ENCODE measurements at regions not wholly inside any gene's neighbourhood (a gene's known extent, or its start where the extent isn't known, plus 50 kb on each side); places are given as distances from the start of the nearest gene placed in this dataset.

DNA sequence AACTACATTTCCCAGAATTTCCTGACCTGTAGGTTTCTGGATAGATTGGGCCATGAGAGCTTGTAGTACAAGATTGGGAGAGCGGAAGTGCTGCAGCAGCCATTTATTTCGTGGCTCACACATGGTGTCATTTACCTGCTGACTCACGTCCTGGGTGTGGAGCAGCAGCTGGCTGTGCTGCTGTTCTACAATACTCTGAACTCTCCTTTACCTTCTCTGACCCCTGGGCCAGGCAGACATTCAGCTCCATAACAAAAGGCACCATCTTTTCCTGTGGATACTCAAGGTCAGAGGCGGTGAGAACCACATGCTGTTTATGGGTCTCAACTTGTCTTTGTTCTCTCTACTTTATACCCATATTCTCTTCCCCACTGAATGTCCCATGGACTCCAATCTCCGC is 490.2 kb downstream of the IGSF11 start:
- Histone ChIP-seq H3K4me1 (replicated peaks in 1 of 4; ENCODE audit: control insufficient read depth in 3 of 4, insufficient read depth in 4 of 4, low read length in 3 of 4) (no peaks in the 10 kb centered on the region), H2AK5ac (ENCODE audit: low read depth, low read length) (no peak overlapping the region), H2BK20ac (ENCODE audit: low read length) (no peak overlapping the region), H3K4me2 (ENCODE audit: insufficient read depth in 1 of 2, low read depth in 2 of 2, low read length in 2 of 2) (no peak overlapping the region), H3K23ac (ENCODE audit: insufficient read length) (no peak overlapping the region), H2BK12ac (ENCODE audit: low read depth, low read length) (0 out of 2 replicates have a peak overlapping the region, but pooled peaks have one; percentile 40), H2BK15ac (ENCODE audit: low read length) (no peak overlapping the region), H4K8ac (ENCODE audit: extremely low read depth, insufficient read depth, low read length) (no peak overlapping the region), H3K56ac (replicated peaks; ENCODE audit: insufficient read length, low read depth, low read length) (no peak overlapping the region), H2BK120ac (replicated peaks; ENCODE audit: low read depth, low read length) (no peak overlapping the region), H3K14ac (ENCODE audit: insufficient read length) (no peak overlapping the region), H2BK5ac (ENCODE audit: low read depth, low read length) (no peak overlapping the region), H4K5ac (ENCODE audit: insufficient read length, low read depth, low read length) (no peak overlapping the region), H3K36me3 (ENCODE audit: control insufficient read depth in 2 of 4, insufficient read depth in 4 of 4, low read length in 3 of 4) (no peaks in the 10 kb centered on the region), H3K27ac (ENCODE audit: low read depth, low read length) (no peak overlapping the region), H3K18ac (ENCODE audit: extremely low read depth, low read length) (no peak overlapping the region), H3K9me3 (ENCODE audit: insufficient read depth in 2 of 2, low read depth in 1 of 2, low read length in 1 of 2) (no peaks in the 10 kb centered on the region), H3K27me3 (replicated peaks in 1 of 4; ENCODE audit: control insufficient read depth in 3 of 4, extremely low read depth in 1 of 4, insufficient read depth in 3 of 4, low read length in 3 of 4) (no peaks in the 10 kb centered on the region), H3K79me1 (ENCODE audit: low read depth, low read length) (no peaks in the 10 kb centered on the region), H3K4me3 (ENCODE audit: extremely low read depth in 1 of 4, insufficient read depth in 2 of 4, low read depth in 3 of 4, low read length in 4 of 4) (no peak overlapping the region), H4K20me1 (replicated peaks in 1 of 2; ENCODE audit: control insufficient read depth in 1 of 2, insufficient read depth in 2 of 2, low read length in 2 of 2) (no peaks in the 10 kb centered on the region), H3K23me2 (ENCODE audit: low read depth, low read length) (no peaks in the 10 kb centered on the region), H4K91ac (replicated peaks; ENCODE audit: insufficient read length, low read length) (no peak overlapping the region), H3K4ac (replicated peaks; ENCODE audit: insufficient read length, low read depth, low read length) (no peak overlapping the region), H2AFZ (ENCODE audit: low read length) (no peak overlapping the region), H3K79me2 (ENCODE audit: control insufficient read depth in 1 of 2, insufficient read depth in 2 of 2, low read length in 2 of 2) (no peaks in the 10 kb centered on the region), H3K9ac (replicated peaks in 1 of 4; ENCODE audit: extremely low read depth in 1 of 4, low read depth in 3 of 4, low read length in 3 of 4) (no peak overlapping the region)
- CTCF ChIA-PET (ENCODE audit: partially characterized antibody) = no interaction called here
- FAIRE-seq (peak; percentile 19), DNase-seq (ENCODE audit: low read depth in 1 of 2, low spot score in 2 of 2) (no peak)
- 81% methylated on average over 5 of the region's 5 CpGs; no CpG with 5 or more reads in 1 of the 2 experiments for WGBS, 2 experiments (ENCODE audit: extremely low coverage in 1 of 2, insufficient coverage in 1 of 2, insufficient read length in 1 of 2, insufficient replicate concordance in 2 of 2, low coverage in 1 of 2, low lambda C conversion rate in 2 of 2, missing lambda C conversion rate in 1 of 2)
- POLR2A ChIA-PET (ENCODE audit: partially characterized antibody) = no interaction called here
- TF ChIP-seq RXRA (IDR thresholded peaks at IDR 0.05; ENCODE audit: insufficient read depth, low read depth, low read length) (0 out of 2 replicates have a peak, but pooled peaks have one; percentile 69), EGR1 (IDR thresholded peaks at IDR 0.05; ENCODE audit: borderline replicate concordance, low read depth, low read length) (no peak), YY1 (IDR thresholded peaks at IDR 0.05; ENCODE audit: low read depth, low read length) (0 out of 2 replicates have a peak, but pooled peaks have one; percentile 5)
